Activated CD4-positive, alpha-beta T cell treated with anti-CD3 and anti-CD28 coated beads, Interleukin-2, amount 50 U/mL, for 48 hours (primary cell): ENCODE measurements at regions not wholly inside any gene's neighbourhood (a gene's known extent, or its start where the extent isn't known, plus 50 kb on each side); places are given as distances from the start of the nearest gene placed in this dataset.
"Not testable (repeated sequence)": the region's sequence is repeated elsewhere in the genome, so short reads cannot be mapped to it uniquely, and the experiment has no call there.

ENCODE experiments used
- DNase-seq, 2 experiments: peaks; one replicate each; pipeline ENCODE4 v3.0.0-alpha.2; 2020

GRCh38 chr18:55912919-55913318 is 324.9 kb upstream of the TCF4 start:
- no peak for DNase-seq

GRCh38 chr18:55912071-55912470 is 324.1 kb upstream of the TCF4 start:
- DNase-seq, result no peak

GRCh38 chr18:55910296-55910695 is 322.3 kb upstream of the TCF4 start:
- DNase-seq, result no peak

- DNase-seq, result no peak
Observed at GRCh38 chr18:55908901-55909366, 320.9 kb upstream of the TCF4 start.

GRCh38 chr18:55907453-55908175 is 319.6 kb upstream of the TCF4 start:
- no peak for DNase-seq

GRCh38 chr18:55906536-55906935 is 318.5 kb upstream of the TCF4 start:
- no peak for DNase-seq

- no peak for DNase-seq
Observed at GRCh38 chr18:55903911-55904310, 315.9 kb upstream of the TCF4 start.

GRCh38 chr18:55900380-55900779 is 312.4 kb upstream of the TCF4 start:
- no peak for DNase-seq

GRCh38 chr18:55897091-55897689 is 309.2 kb upstream of the TCF4 start:
- no peak for DNase-seq

- DNase-seq, result no peak
Observed at GRCh38 chr18:55893948-55894347, 306.0 kb upstream of the TCF4 start.

GRCh38 chr18:55892862-55893813 is 305.1 kb upstream of the TCF4 start:
- DNase-seq, result not testable (repeated sequence)

- DNase-seq, result no peak
Observed at GRCh38 chr18:55886886-55887285, 298.9 kb upstream of the TCF4 start.

- no peak for DNase-seq
Observed at GRCh38 chr18:55884498-55884897, 296.5 kb upstream of the TCF4 start.

- no peak for DNase-seq
Observed at GRCh38 chr18:55880617-55881016, 292.6 kb upstream of the TCF4 start.

- no peak for DNase-seq
Observed at GRCh38 chr18:55879331-55879730, 291.3 kb upstream of the TCF4 start.

GRCh38 chr18:55878224-55878623 is 290.2 kb upstream of the TCF4 start:
- DNase-seq, result no peak

GRCh38 chr18:55877321-55877720 is 289.3 kb upstream of the TCF4 start:
- DNase-seq, result no peak

GRCh38 chr18:55876254-55876653 is 288.3 kb upstream of the TCF4 start:
- DNase-seq, result no peak

- no peak for DNase-seq
Observed at GRCh38 chr18:55875371-55875901, 287.4 kb upstream of the TCF4 start.

- no peak for DNase-seq
Observed at GRCh38 chr18:55869556-55870501, 281.8 kb upstream of the TCF4 start.

GRCh38 chr18:55868909-55869308 is 280.9 kb upstream of the TCF4 start:
- no peak for DNase-seq

GRCh38 chr18:55866886-55867285 is 278.9 kb upstream of the TCF4 start:
- no peak for DNase-seq
